SU-DHL-6 (cell line): ENCODE measurements at regions not wholly inside any gene's neighbourhood (a gene's known extent, or its start where the extent isn't known, plus 50 kb on each side); places are given as distances from the start of the nearest gene placed in this dataset.

Source experiments
- H2AFZ ChIP-seq: fragments of 200-600 bp; sonication (generic); 2 replicates; pipeline ENCODE4 v1.6.1; 2014; ENCODE audit warnings: low read depth, mild to moderate bottlenecking, moderate library complexity, mixed read lengths, antibody characterized with exemption, low read length; ENCODE audit not compliant: severe bottlenecking
- H3F3A ChIP-seq: fragments of 200-600 bp; shearing (Covaris generic); 2 replicates; pipeline ENCODE4 v1.6.0; 2016; ENCODE audit warnings: antibody characterized with exemption, mild to moderate bottlenecking; ENCODE audit not compliant: insufficient read depth
- H3K27ac ChIP-seq: fragments of 200-600 bp; sonication (generic); 2 replicates; pipeline ENCODE4 v1.5.1; 2016; ENCODE audit warnings: low read depth, mild to moderate bottlenecking, low read length, moderate library complexity, mixed read lengths
- H3K27me3 ChIP-seq: fragments of 200-600 bp; sonication (generic), shearing (Covaris generic); 2 replicates; pipeline ENCODE4 v1.6.0; 2014; ENCODE audit warnings: mild to moderate bottlenecking, low read length
- H3K36me3 ChIP-seq: fragments of 200-600 bp; sonication (generic); 2 replicates; pipeline ENCODE4 v1.6.1; 2014; ENCODE audit warnings: mild to moderate bottlenecking, low read length, mixed read lengths
- H3K4me2 ChIP-seq: fragments of 300-600, 200-600 bp; shearing (Covaris generic), sonication (generic); 2 replicates; pipeline ENCODE4 v1.6.0; 2014; ENCODE audit warnings: low read length, low read depth, mild to moderate bottlenecking; ENCODE audit not compliant: poor library complexity, severe bottlenecking
- H3K4me3 ChIP-seq: fragments of 200-600 bp; sonication (generic); 2 replicates; pipeline ENCODE4 v1.5.1; 2014; ENCODE audit warnings: antibody characterized with exemption, low read length, mild to moderate bottlenecking, mixed read lengths; ENCODE audit not compliant: insufficient read depth, poor library complexity, severe bottlenecking
- H3K79me2 ChIP-seq: fragments of 200-600 bp; sonication (generic); 2 replicates; pipeline ENCODE4 v1.6.1; 2014; ENCODE audit warnings: mild to moderate bottlenecking, low read length, moderate library complexity; ENCODE audit not compliant: insufficient read depth
- H3K9ac ChIP-seq: fragments of 200-600 bp; sonication (generic); 2 replicates; pipeline ENCODE4 v1.7.0; 2014; ENCODE audit warnings: mild to moderate bottlenecking, low read length
- H3K9me2 ChIP-seq: fragments of 200-600 bp; sonication (generic); replicated peaks from 2 replicates; pipeline ENCODE4 v1.6.1; 2014; ENCODE audit warnings: low read length; ENCODE audit not compliant: insufficient read depth
- H3K9me3 ChIP-seq: fragments of 200-600 bp; sonication (generic); 2 replicates; pipeline ENCODE4 v1.6.1; 2014; ENCODE audit warnings: low read length, mixed read lengths; ENCODE audit not compliant: insufficient read depth
- H4K20me1 ChIP-seq: fragments of 200-600 bp; sonication (generic); 2 replicates; pipeline ENCODE4 v1.6.1; 2014; ENCODE audit warnings: low read depth, mild to moderate bottlenecking, antibody characterized with exemption, low read length, moderate library complexity, mixed read lengths
- EZH2phosphoT487 ChIP-seq: fragments of 200-600 bp; sonication (generic), shearing (Covaris generic); conservative IDR thresholded peaks from 2 replicates; pipeline ENCODE4 v1.6.1; 2018; ENCODE audit warnings: mild to moderate bottlenecking, antibody characterized with exemption, low read length, moderate library complexity, mixed read lengths
- TF ChIP-seq, protein P1 (sequence below): fragments of 200-600 bp; sonication (generic); IDR thresholded peaks from one replicate; pipeline ENCODE4 v1.5.1; 2017; ENCODE audit warnings: antibody characterized with exemption, mild to moderate bottlenecking, low read length, moderate library complexity; ENCODE audit not compliant: insufficient read depth, poor library complexity, severe bottlenecking

DNA sequence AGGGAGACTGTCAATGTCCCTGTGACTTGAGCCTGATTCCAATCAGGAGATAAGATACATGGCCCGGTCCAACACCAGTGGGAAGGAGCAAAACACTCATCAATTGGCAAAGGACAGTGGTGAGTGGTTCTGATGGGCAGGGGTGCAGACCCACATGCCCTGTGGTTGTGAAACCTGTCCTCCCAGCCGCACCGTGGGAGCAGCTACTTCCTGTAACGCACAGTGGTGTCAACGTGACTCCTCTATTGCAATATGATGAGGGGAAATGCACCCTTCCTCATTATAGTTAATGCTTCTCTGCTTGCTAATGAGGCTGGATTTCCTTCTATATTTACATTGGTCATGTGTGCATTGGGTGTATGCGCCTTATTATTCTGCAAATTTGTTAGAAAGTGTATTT lies 223.0 kb downstream of the IRX1 start:
- no peaks in the 10 kb centered on the region for H3K9me3 ChIP-seq
- no peak overlapping the region for H3K9ac ChIP-seq
- no peak overlapping the region for H3K4me2 ChIP-seq
- no peaks in the 10 kb centered on the region for H4K20me1 ChIP-seq
- no peak overlapping the region for H2AFZ ChIP-seq
- H3K79me2 ChIP-seq = no peaks in the 10 kb centered on the region
- no peaks in the 10 kb centered on the region for H3K36me3 ChIP-seq
- H3K27ac ChIP-seq = no peak overlapping the region
- TF ChIP-seq, protein P1, sequence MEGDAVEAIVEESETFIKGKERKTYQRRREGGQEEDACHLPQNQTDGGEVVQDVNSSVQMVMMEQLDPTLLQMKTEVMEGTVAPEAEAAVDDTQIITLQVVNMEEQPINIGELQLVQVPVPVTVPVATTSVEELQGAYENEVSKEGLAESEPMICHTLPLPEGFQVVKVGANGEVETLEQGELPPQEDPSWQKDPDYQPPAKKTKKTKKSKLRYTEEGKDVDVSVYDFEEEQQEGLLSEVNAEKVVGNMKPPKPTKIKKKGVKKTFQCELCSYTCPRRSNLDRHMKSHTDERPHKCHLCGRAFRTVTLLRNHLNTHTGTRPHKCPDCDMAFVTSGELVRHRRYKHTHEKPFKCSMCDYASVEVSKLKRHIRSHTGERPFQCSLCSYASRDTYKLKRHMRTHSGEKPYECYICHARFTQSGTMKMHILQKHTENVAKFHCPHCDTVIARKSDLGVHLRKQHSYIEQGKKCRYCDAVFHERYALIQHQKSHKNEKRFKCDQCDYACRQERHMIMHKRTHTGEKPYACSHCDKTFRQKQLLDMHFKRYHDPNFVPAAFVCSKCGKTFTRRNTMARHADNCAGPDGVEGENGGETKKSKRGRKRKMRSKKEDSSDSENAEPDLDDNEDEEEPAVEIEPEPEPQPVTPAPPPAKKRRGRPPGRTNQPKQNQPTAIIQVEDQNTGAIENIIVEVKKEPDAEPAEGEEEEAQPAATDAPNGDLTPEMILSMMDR = no peak
- no peak for TF ChIP-seq EZH2phosphoT487
- no peaks in the 10 kb centered on the region for H3K9me2 ChIP-seq
- H3K4me3 ChIP-seq = no peak overlapping the region
- H3F3A ChIP-seq = no peaks in the 10 kb centered on the region
- no peaks in the 10 kb centered on the region for H3K27me3 ChIP-seq

DNA sequence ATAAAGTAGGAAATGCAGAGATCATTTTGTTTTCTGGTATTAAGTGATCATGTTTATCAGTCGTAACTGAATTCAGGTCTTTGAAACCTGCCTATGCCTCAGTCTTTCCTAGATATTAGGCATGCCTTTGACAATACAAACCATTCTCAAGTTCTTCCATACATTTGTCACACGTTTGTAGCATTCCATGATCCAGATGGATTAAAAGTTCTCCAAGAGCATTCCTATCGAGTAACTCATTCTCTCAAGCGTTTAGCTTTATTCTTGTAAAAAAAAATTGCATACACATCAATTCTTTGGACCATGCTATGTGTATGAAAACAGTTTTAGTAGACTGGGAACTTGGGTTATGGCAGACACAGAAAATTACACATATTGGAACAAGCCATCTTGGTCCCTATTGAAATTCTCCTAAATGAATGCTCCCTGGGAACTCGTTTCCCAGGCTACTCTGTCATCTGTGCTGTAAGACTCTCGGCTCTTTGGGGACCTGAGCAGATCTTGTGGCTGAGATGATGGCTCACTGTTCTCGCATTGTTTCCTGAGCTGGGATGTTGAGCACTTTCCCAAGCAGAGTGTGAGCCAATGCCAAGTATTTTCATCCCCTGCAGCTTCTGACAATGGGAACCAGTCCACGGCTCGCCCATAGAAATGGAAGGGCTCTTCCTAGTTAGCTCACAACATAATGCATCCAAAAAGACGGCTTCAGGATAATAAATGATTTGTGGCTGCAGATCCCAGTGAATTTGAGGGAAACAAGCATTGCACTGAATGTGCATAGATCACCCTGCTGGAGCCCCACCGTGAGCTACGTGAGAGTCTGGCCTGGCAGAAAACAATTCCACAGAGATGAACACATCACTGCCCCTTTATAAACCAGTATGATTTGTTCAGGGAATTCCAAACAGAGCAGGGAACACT lies 230.2 kb downstream of the IRX1 start:
- no peaks in the 10 kb centered on the region for H4K20me1 ChIP-seq
- no peak overlapping the region for H3K9ac ChIP-seq
- H3K4me2 ChIP-seq = no peak overlapping the region
- no peaks in the 10 kb centered on the region for H3K9me3 ChIP-seq
- no peak overlapping the region for H2AFZ ChIP-seq
- no peaks in the 10 kb centered on the region for H3K27me3 ChIP-seq
- TF ChIP-seq, protein P1 = no peak
- TF ChIP-seq EZH2phosphoT487 = no peak
- H3K36me3 ChIP-seq = no peaks in the 10 kb centered on the region
- no peaks in the 10 kb centered on the region for H3K79me2 ChIP-seq
- H3K27ac ChIP-seq = no peak overlapping the region
- H3K9me2 ChIP-seq = no peaks in the 10 kb centered on the region
- H3F3A ChIP-seq = no peaks in the 10 kb centered on the region
- H3K4me3 ChIP-seq = no peak overlapping the region

DNA sequence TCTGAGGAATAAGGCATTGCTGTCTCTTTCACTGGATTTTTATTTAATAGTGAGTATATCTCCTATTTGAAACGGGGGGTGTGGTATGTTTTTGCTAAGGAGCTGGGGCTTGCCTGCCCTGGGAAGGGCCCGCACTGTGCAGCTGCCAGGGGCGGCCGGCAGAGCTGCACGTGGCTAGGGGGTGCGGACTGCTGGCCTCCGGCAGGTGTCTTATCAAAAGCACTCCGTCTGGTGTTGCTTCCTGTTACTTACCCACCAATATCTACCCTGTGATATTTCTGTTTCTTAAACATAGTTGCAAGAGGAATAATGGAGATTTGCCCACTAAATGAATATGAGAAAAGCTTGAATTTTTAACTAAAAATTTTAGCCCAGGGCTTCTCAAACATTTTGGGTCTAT lies 232.0 kb downstream of the IRX1 start:
- H3K27me3 ChIP-seq = no peaks in the 10 kb centered on the region
- no peak overlapping the region for H3K9ac ChIP-seq
- no peaks in the 10 kb centered on the region for H3K79me2 ChIP-seq
- H3K4me3 ChIP-seq = no peak overlapping the region
- H3K27ac ChIP-seq = no peak overlapping the region
- no peaks in the 10 kb centered on the region for H3K9me2 ChIP-seq
- no peak for TF ChIP-seq EZH2phosphoT487
- TF ChIP-seq, protein P1 = no peak
- no peaks in the 10 kb centered on the region for H3K9me3 ChIP-seq
- H3K4me2 ChIP-seq = no peak overlapping the region
- H2AFZ ChIP-seq = no peak overlapping the region
- no peaks in the 10 kb centered on the region for H3K36me3 ChIP-seq
- no peaks in the 10 kb centered on the region for H3F3A ChIP-seq
- no peaks in the 10 kb centered on the region for H4K20me1 ChIP-seq
